B cell (primary cell): ENCODE measurements at regions not wholly inside any gene's neighbourhood (a gene's known extent, or its start where the extent isn't known, plus 50 kb on each side); places are given as distances from the start of the nearest gene placed in this dataset.

Source experiments
- ATAC-seq: fragments of 200-7000 bp; cut with Tn5 transposase; one replicate; pipeline ENCODE4 v1.10.0; 2021; ENCODE audit warnings: low read depth, mild to moderate bottlenecking, moderate number of reproducible peaks, moderate library complexity
- CTCF ChIA-PET: fragments of 350-600 bp; sonication (Branson Sonifier 250); formaldehyde crosslinking; loops from one replicate; lab custom pipeline; 2021; ENCODE audit warnings: antibody characterized with exemption, inconsistent platforms; lab: Charles Lee
- POLR2A ChIA-PET: fragments of 350-600 bp; sonication (Branson Sonifier 250); formaldehyde crosslinking; loops from one replicate; lab custom pipeline; 2021; ENCODE audit warnings: antibody characterized with exemption; lab: Charles Lee
- DNase-seq: peaks from one replicate; pipeline ENCODE4 v3.0.0; 2013
- H2AFZ ChIP-seq: 2 replicates; pipeline ENCODE4 v1.6.1; 2012; ENCODE audit warnings: mild to moderate bottlenecking, low read depth, low read length; ENCODE audit not compliant: insufficient read depth, poor library complexity, severe bottlenecking
- H3K27ac ChIP-seq, 2 donors: 1 replicate in 1 of 2; 2 replicates in 1 of 2; pipeline ENCODE4 v1.5.1; 2012 to 2013; ENCODE audit warnings: low read length in 2 of 2, mild to moderate bottlenecking in 2 of 2, moderate library complexity in 1 of 2
- H3K27me3 ChIP-seq, 4 experiments: fragments of 200-600 bp in 1 of 4; sonication (generic) in 1 of 4; replicated peaks in 1 of 4; 1 replicate in 2 of 4; 2 replicates in 2 of 4; pipeline versions ENCODE4 v1.6.1 to v1.7.0; 2013 to 2016; ENCODE audit warnings: low read length in 3 of 4, mild to moderate bottlenecking in 2 of 4, mixed read lengths in 1 of 4, moderate library complexity in 1 of 4; ENCODE audit not compliant: insufficient read depth in 4 of 4, control insufficient read depth in 3 of 4; ENCODE audit errors: control extremely low read depth in 1 of 4
- H3K36me3 ChIP-seq, 2 experiments: replicated peaks in 1 of 2; 1 replicate in 1 of 2; 2 replicates in 1 of 2; pipeline versions ENCODE4 v1.6.1 to v1.7.1; 2013; ENCODE audit warnings: low read length in 1 of 2; ENCODE audit not compliant: insufficient read depth in 2 of 2, control insufficient read depth in 1 of 2; ENCODE audit errors: control extremely low read depth in 1 of 2, extremely low read depth in 1 of 2
- H3K4me1 ChIP-seq, 2 donors: fragments of 200-600 bp in 1 of 2; sonication (generic) in 1 of 2; 1 replicate in 1 of 2; 2 replicates in 1 of 2; pipeline versions ENCODE4 v1.5.1 to v1.6.1; 2013 to 2017; ENCODE audit warnings: low read length in 2 of 2; ENCODE audit not compliant: control insufficient read depth in 2 of 2, insufficient read depth in 2 of 2
- H3K4me2 ChIP-seq: replicated peaks from 2 replicates; pipeline ENCODE3; 2012; ENCODE audit warnings: mild to moderate bottlenecking, low read depth, low read length; ENCODE audit not compliant: poor library complexity, severe bottlenecking
- H3K4me3 ChIP-seq, 5 experiments: fragments of 200-600 bp in 1 of 5; sonication (generic) in 1 of 5; 1 replicate in 3 of 5; 2 replicates in 2 of 5; pipeline versions ENCODE4 v1.5.1 to v1.7.0; 2011 to 2016; ENCODE audit warnings: low read length in 4 of 5, mild to moderate bottlenecking in 4 of 5, low read depth in 2 of 5, control low read depth in 1 of 5, moderate library complexity in 1 of 5; ENCODE audit not compliant: insufficient read depth in 1 of 5; ENCODE audit errors: control extremely low read depth in 1 of 5, extremely low read depth in 1 of 5
- H3K79me2 ChIP-seq: fragments of 200-600 bp; sonication (generic); one replicate; pipeline ENCODE4 v1.6.0; 2016; ENCODE audit warnings: low read length; ENCODE audit not compliant: control insufficient read depth, insufficient read depth
- H3K9ac ChIP-seq: fragments of 200-600 bp; sonication (generic); 2 replicates; pipeline ENCODE4 v1.6.1; 2017; ENCODE audit warnings: mild to moderate bottlenecking, low read length, moderate library complexity
- H3K9me3 ChIP-seq, 3 donors: one replicate each; pipeline versions ENCODE4 v1.6.1 to v1.7.1; 2013; ENCODE audit warnings: low read length in 2 of 3; ENCODE audit not compliant: control insufficient read depth in 2 of 3, insufficient read depth in 1 of 3; ENCODE audit errors: control extremely low read depth in 1 of 3
- H4K20me1 ChIP-seq: 2 replicates; pipeline ENCODE4 v1.6.0; 2012; ENCODE audit warnings: mild to moderate bottlenecking, low read length; ENCODE audit not compliant: insufficient read depth, control insufficient read depth, poor library complexity, severe bottlenecking
- H3K27ac Mint-ChIP-seq: one replicate; pipeline ENCODE4 v1.8.0; 2021; ENCODE audit warnings: mixed read lengths
- H3K27me3 Mint-ChIP-seq: one replicate; pipeline ENCODE4 v1.8.0; 2021; ENCODE audit warnings: mixed read lengths
- H3K4me1 Mint-ChIP-seq: one replicate; pipeline ENCODE4 v1.8.0; 2021; ENCODE audit warnings: mixed read lengths
- H3K4me3 Mint-ChIP-seq: one replicate; pipeline ENCODE4 v1.8.0; 2021; ENCODE audit warnings: mixed read lengths
- H3K9me3 Mint-ChIP-seq: one replicate; pipeline ENCODE4 v1.8.0; 2022; ENCODE audit warnings: mixed read lengths; ENCODE audit not compliant: insufficient read depth
- EZH2 ChIP-seq: IDR thresholded peaks from 2 replicates; pipeline ENCODE4 v1.6.1; 2012; ENCODE audit warnings: borderline replicate concordance, low read depth, mild to moderate bottlenecking, moderate library complexity, low read length; ENCODE audit not compliant: insufficient read depth, poor library complexity, severe bottlenecking
- WGBS: methylation state at CpG from one replicate; pipeline ENCODE4 v1.1.5; 2013; ENCODE audit warnings: missing lambda C conversion rate; ENCODE audit not compliant: insufficient coverage; 5-methylcytosine and 5-hydroxymethylcytosine counted together
- intact Hi-C: fragments of 100-400 bp; cut with micrococcal nuclease; formaldehyde crosslinking; loops from one replicate; pipeline ENCODE4 v1.10.0; 2022
- TF ChIP-seq, protein P1 (sequence below): fragments of 200-600 bp; IDR thresholded peaks from one replicate; pipeline ENCODE4 v1.8.0; 2022; ENCODE audit warnings: antibody characterized with exemption, mild to moderate bottlenecking

DNA sequence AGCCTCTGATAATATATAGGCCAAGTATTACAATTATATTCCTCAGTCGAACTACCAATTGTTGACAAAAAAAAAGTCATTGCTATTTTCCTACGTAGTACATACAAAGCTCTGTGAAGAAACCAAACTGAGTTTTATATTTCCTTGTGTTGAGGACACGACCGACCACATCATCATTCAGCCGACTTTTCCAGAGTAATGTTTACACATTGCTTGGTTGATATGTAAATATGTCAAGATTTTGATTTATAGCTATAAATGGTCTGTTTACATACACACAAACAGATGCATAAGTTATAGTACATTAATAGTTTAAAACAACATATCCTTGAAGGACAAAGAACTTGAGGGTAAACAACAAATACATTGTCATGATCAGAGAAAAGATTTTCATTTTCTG lies 121.5 kb downstream of the CRPPA start:
- CTCF ChIA-PET, result no interaction called here
- no peak overlapping the region for H3K9ac ChIP-seq

GRCh38 chr7:16298221-16298620 lies 123.1 kb downstream of the CRPPA start:
- H3K9me3 Mint-ChIP-seq, result no peaks in the 10 kb centered on the region
- ChIA-PET CTCF (no interaction called here), POLR2A (no interaction called here)
- H3K4me3 Mint-ChIP-seq, result no peak overlapping the region
- H3K27me3 Mint-ChIP-seq, result no peaks in the 10 kb centered on the region
- no peaks in the 10 kb centered on the region for H3K36me3 ChIP-seq
- no peaks in the 10 kb centered on the region for H4K20me1 ChIP-seq
- H3K4me2 ChIP-seq, result no peak overlapping the region
- H3K9me3 ChIP-seq, result no peaks in the 10 kb centered on the region
- H2AFZ ChIP-seq, result no peak overlapping the region
- no peaks in the 10 kb centered on the region for H3K79me2 ChIP-seq
- H3K27me3 ChIP-seq, result no peaks in the 10 kb centered on the region
- no peak overlapping the region for H3K4me3 ChIP-seq
- no peak for ATAC-seq
- H3K4me1 Mint-ChIP-seq, result no peaks in the 10 kb centered on the region
- no peaks in the 10 kb centered on the region for H3K4me1 ChIP-seq
- no peak for DNase-seq
- TF ChIP-seq EZH2, result no peak
- no peak overlapping the region for H3K27ac Mint-ChIP-seq
- H3K27ac ChIP-seq, result no peak overlapping the region
- intact Hi-C loops, result no loop called here
- no peak overlapping the region for H3K9ac ChIP-seq

More for the DNA sequence above, 121.5 kb downstream of the CRPPA start:
- 100% methylated on average over 1 of the region's 5 CpGs for WGBS
- Mint-ChIP-seq H3K27ac (no peak overlapping the region), H3K9me3 (no peaks in the 10 kb centered on the region), H3K4me1 (no peaks in the 10 kb centered on the region), H3K27me3 (no peaks in the 10 kb centered on the region), H3K4me3 (no peak overlapping the region)
- no peaks in the 10 kb centered on the region for H3K4me1 ChIP-seq
- DNase-seq, result no peak
- H4K20me1 ChIP-seq, result no peaks in the 10 kb centered on the region
- no peaks in the 10 kb centered on the region for H3K36me3 ChIP-seq
- no peaks in the 10 kb centered on the region for H3K9me3 ChIP-seq
- intact Hi-C loops, result no loop called here
- no peak overlapping the region for H3K4me3 ChIP-seq
- no peaks in the 10 kb centered on the region for H3K27me3 ChIP-seq
- TF ChIP-seq, protein P1, sequence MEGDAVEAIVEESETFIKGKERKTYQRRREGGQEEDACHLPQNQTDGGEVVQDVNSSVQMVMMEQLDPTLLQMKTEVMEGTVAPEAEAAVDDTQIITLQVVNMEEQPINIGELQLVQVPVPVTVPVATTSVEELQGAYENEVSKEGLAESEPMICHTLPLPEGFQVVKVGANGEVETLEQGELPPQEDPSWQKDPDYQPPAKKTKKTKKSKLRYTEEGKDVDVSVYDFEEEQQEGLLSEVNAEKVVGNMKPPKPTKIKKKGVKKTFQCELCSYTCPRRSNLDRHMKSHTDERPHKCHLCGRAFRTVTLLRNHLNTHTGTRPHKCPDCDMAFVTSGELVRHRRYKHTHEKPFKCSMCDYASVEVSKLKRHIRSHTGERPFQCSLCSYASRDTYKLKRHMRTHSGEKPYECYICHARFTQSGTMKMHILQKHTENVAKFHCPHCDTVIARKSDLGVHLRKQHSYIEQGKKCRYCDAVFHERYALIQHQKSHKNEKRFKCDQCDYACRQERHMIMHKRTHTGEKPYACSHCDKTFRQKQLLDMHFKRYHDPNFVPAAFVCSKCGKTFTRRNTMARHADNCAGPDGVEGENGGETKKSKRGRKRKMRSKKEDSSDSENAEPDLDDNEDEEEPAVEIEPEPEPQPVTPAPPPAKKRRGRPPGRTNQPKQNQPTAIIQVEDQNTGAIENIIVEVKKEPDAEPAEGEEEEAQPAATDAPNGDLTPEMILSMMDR, result no peak
- no peak for TF ChIP-seq EZH2
- no peak for ATAC-seq
- H3K4me2 ChIP-seq, result no peak overlapping the region
- no peak overlapping the region for H2AFZ ChIP-seq
- H3K79me2 ChIP-seq, result no peaks in the 10 kb centered on the region
- POLR2A ChIA-PET, result no interaction called here
- no peak overlapping the region for H3K27ac ChIP-seq
